ENCODE measurements at regions not wholly inside any gene's neighbourhood (a gene's known extent, or its start where the extent isn't known, plus 50 kb on each side); places are given as distances from the start of the nearest gene placed in this dataset.
A peak's percentile ranks its signal among the peaks of the same experiment; 100 is the strongest.

- H3K4me1 ChIP-seq (ENCODE audit: control insufficient read depth in 1 of 2, low read depth in 2 of 2) = peaks cover 0 to 11% of the 10 kb centered on the region in 2 donors
- H3K4me3 ChIP-seq = no peak overlapping the region
- ATAC-seq (ENCODE audit: insufficient number of reproducible peaks, low FRiP score, low read depth) = no peak
- TF ChIP-seq CTCF (IDR thresholded peaks at IDR 0.05) = no peak
- peak overlapping the region; percentile 8 to 29 for H3K27ac ChIP-seq
- H3K27me3 ChIP-seq (replicated peaks; ENCODE audit: insufficient read depth) = no peaks in the 10 kb centered on the region
- H3K9me3 ChIP-seq = no peaks in the 10 kb centered on the region
- no peaks in the 10 kb centered on the region for H3K36me3 ChIP-seq
- no peak for DNase-seq (ENCODE audit: low spot score)
Measured at GRCh38 chr3:105950881-105951600, 82.2 kb upstream of the CBLB start.

GRCh38 chr3:105953831-105954230 lies 85.0 kb upstream of the CBLB start:
- Histone ChIP-seq H3K36me3 (no peaks in the 10 kb centered on the region), H3K27me3 (replicated peaks; ENCODE audit: insufficient read depth) (no peaks in the 10 kb centered on the region), H3K9me3 (no peaks in the 10 kb centered on the region), H3K27ac (no peak overlapping the region), H3K4me3 (no peak overlapping the region), H3K4me1 (ENCODE audit: control insufficient read depth in 1 of 2, low read depth in 2 of 2) (peaks cover 0 to 11% of the 10 kb centered on the region in 2 donors)
- TF ChIP-seq CTCF (IDR thresholded peaks at IDR 0.05) = no peak
- no peak for ATAC-seq (ENCODE audit: insufficient number of reproducible peaks, low FRiP score, low read depth)
- DNase-seq (ENCODE audit: low spot score) = no peak

- H3K4me3 ChIP-seq = no peak overlapping the region
- H3K27me3 ChIP-seq (replicated peaks; ENCODE audit: insufficient read depth) = no peaks in the 10 kb centered on the region
- H3K36me3 ChIP-seq = no peaks in the 10 kb centered on the region
- no peak overlapping the region for H3K27ac ChIP-seq
- ATAC-seq (ENCODE audit: insufficient number of reproducible peaks, low FRiP score, low read depth) = no peak
- TF ChIP-seq CTCF (IDR thresholded peaks at IDR 0.05) = no peak
- DNase-seq (ENCODE audit: low spot score) = no peak
- peaks cover 0 to 2% of the 10 kb centered on the region in 2 donors for H3K4me1 ChIP-seq (ENCODE audit: control insufficient read depth in 1 of 2, low read depth in 2 of 2)
- H3K9me3 ChIP-seq = no peaks in the 10 kb centered on the region
Measured at GRCh38 chr3:105956306-105956705, 87.5 kb upstream of the CBLB start.

- Histone ChIP-seq H3K36me3 (no peaks in the 10 kb centered on the region), H3K27ac (no peak overlapping the region), H3K9me3 (no peaks in the 10 kb centered on the region), H3K4me1 (ENCODE audit: control insufficient read depth in 1 of 2, low read depth in 2 of 2) (no peaks in the 10 kb centered on the region), H3K4me3 (no peak overlapping the region), H3K27me3 (replicated peaks; ENCODE audit: insufficient read depth) (no peaks in the 10 kb centered on the region)
- DNase-seq (ENCODE audit: low spot score) (no peak), ATAC-seq (ENCODE audit: insufficient number of reproducible peaks, low FRiP score, low read depth) (no peak)
- no peak for TF ChIP-seq CTCF (IDR thresholded peaks at IDR 0.05)
Measured at GRCh38 chr3:105957722-105958121, 88.9 kb upstream of the CBLB start.

- Histone ChIP-seq H3K36me3 (no peaks in the 10 kb centered on the region), H3K4me1 (ENCODE audit: control insufficient read depth in 1 of 2, low read depth in 2 of 2) (no peaks in the 10 kb centered on the region), H3K4me3 (no peak overlapping the region), H3K27me3 (replicated peaks; ENCODE audit: insufficient read depth) (no peaks in the 10 kb centered on the region), H3K27ac (no peak overlapping the region), H3K9me3 (no peaks in the 10 kb centered on the region)
- DNase-seq (ENCODE audit: low spot score) (no peak), ATAC-seq (ENCODE audit: insufficient number of reproducible peaks, low FRiP score, low read depth) (no peak)
- TF ChIP-seq CTCF (IDR thresholded peaks at IDR 0.05) = no peak
Measured at GRCh38 chr3:105958237-105959000, 89.6 kb upstream of the CBLB start.
